Activated CD4-positive, alpha-beta memory T cell treated with anti-CD3 and anti-CD28 coated beads, Interleukin-2, amount 10 ng/mL, durations not matched to agents 7 days and 5 days (primary cell): ENCODE measurements at regions not wholly inside any gene's neighbourhood (a gene's known extent, or its start where the extent isn't known, plus 50 kb on each side); places are given as distances from the start of the nearest gene placed in this dataset.
"Not testable (repeated sequence)": the region's sequence is repeated elsewhere in the genome, so short reads cannot be mapped to it uniquely, and the experiment has no call there.

Source experiments
- CTCF ChIA-PET: fragments of 350-600 bp; sonication (Branson Sonifier 250); formaldehyde crosslinking; loops from one replicate; lab custom pipeline; 2021; ENCODE audit warnings: antibody characterized with exemption, inconsistent platforms; lab: Charles Lee
- POLR2A ChIA-PET: fragments of 350-600 bp; sonication (Branson Sonifier 250); formaldehyde crosslinking; loops from one replicate; lab custom pipeline; 2021; ENCODE audit warnings: antibody characterized with exemption; lab: Charles Lee
- DNase-seq: peaks from one replicate; pipeline ENCODE4 v3.0.0-alpha.2; 2020
- H3K27ac Mint-ChIP-seq: one replicate; pipeline ENCODE4 v1.8.0; 2021; ENCODE audit warnings: mild to moderate bottlenecking, mixed read lengths
- H3K27me3 Mint-ChIP-seq: one replicate; pipeline ENCODE4 v1.8.0; 2021; ENCODE audit warnings: mixed read lengths
- H3K36me3 Mint-ChIP-seq: one replicate; pipeline ENCODE4 v1.8.0; 2021; ENCODE audit warnings: low read depth, mixed read lengths
- H3K4me1 Mint-ChIP-seq: one replicate; pipeline ENCODE4 v1.8.0; 2021; ENCODE audit warnings: mixed read lengths
- H3K4me3 Mint-ChIP-seq: one replicate; pipeline ENCODE4 v1.8.0; 2021; ENCODE audit warnings: mild to moderate bottlenecking, mixed read lengths
- H3K9me3 Mint-ChIP-seq: one replicate; pipeline ENCODE4 v1.8.0; 2021; ENCODE audit warnings: mixed read lengths

GRCh38 chr7:118449030-118449429 lies 224.5 kb downstream of the ANKRD7 start:
- H3K4me1 Mint-ChIP-seq, H3K36me3 Mint-ChIP-seq, H3K27ac Mint-ChIP-seq, DNase-seq, H3K9me3 Mint-ChIP-seq, H3K4me3 Mint-ChIP-seq, CTCF ChIA-PET, POLR2A ChIA-PET, H3K27me3 Mint-ChIP-seq: not testable (repeated sequence)

- no peaks in the 10 kb centered on the region for H3K36me3 Mint-ChIP-seq
- ChIA-PET POLR2A (no interaction called here), CTCF (no interaction called here)
- no peak overlapping the region for H3K27ac Mint-ChIP-seq
- no peaks in the 10 kb centered on the region for H3K27me3 Mint-ChIP-seq
- DNase-seq, result no peak
- H3K4me1 Mint-ChIP-seq, result no peaks in the 10 kb centered on the region
- no peak overlapping the region for H3K4me3 Mint-ChIP-seq
- no peaks in the 10 kb centered on the region for H3K9me3 Mint-ChIP-seq
Observed at GRCh38 chr7:118449797-118450567, 225.5 kb downstream of the ANKRD7 start.

- H3K27ac Mint-ChIP-seq, result no peak overlapping the region
- no peak overlapping the region for H3K4me3 Mint-ChIP-seq
- H3K9me3 Mint-ChIP-seq, result no peaks in the 10 kb centered on the region
- no peaks in the 10 kb centered on the region for H3K4me1 Mint-ChIP-seq
- DNase-seq, result no peak
- no peaks in the 10 kb centered on the region for H3K27me3 Mint-ChIP-seq
- no peaks in the 10 kb centered on the region for H3K36me3 Mint-ChIP-seq
- CTCF ChIA-PET, result no interaction called here
- POLR2A ChIA-PET, result no interaction called here
Observed at GRCh38 chr7:118452128-118452527, 227.6 kb downstream of the ANKRD7 start.

- ChIA-PET CTCF (no interaction called here), POLR2A (no interaction called here)
- Mint-ChIP-seq H3K36me3 (no peaks in the 10 kb centered on the region), H3K4me3 (no peak overlapping the region), H3K9me3 (no peaks in the 10 kb centered on the region), H3K27ac (no peak overlapping the region), H3K27me3 (no peaks in the 10 kb centered on the region), H3K4me1 (no peaks in the 10 kb centered on the region)
- no peak for DNase-seq
Observed at GRCh38 chr7:118467381-118467780, 242.9 kb downstream of the ANKRD7 start.

- DNase-seq, result no peak
- Mint-ChIP-seq H3K4me1 (no peaks in the 10 kb centered on the region), H3K4me3 (no peak overlapping the region), H3K27ac (no peak overlapping the region), H3K36me3 (no peaks in the 10 kb centered on the region), H3K9me3 (no peaks in the 10 kb centered on the region), H3K27me3 (no peaks in the 10 kb centered on the region)
- ChIA-PET POLR2A (no interaction called here), CTCF (no interaction called here)
Observed at GRCh38 chr7:118472581-118472980, 248.1 kb downstream of the ANKRD7 start.

- no peaks in the 10 kb centered on the region for H3K36me3 Mint-ChIP-seq
- H3K27me3 Mint-ChIP-seq, result no peaks in the 10 kb centered on the region
- H3K27ac Mint-ChIP-seq, result no peak overlapping the region
- no peaks in the 10 kb centered on the region for H3K4me1 Mint-ChIP-seq
- no peak for DNase-seq
- no peaks in the 10 kb centered on the region for H3K9me3 Mint-ChIP-seq
- H3K4me3 Mint-ChIP-seq, result no peak overlapping the region
- ChIA-PET CTCF (no interaction called here), POLR2A (no interaction called here)
Observed at GRCh38 chr7:118473271-118473670, 248.8 kb downstream of the ANKRD7 start.

- H3K9me3 Mint-ChIP-seq, result no peaks in the 10 kb centered on the region
- POLR2A ChIA-PET, result no interaction called here
- no peak for DNase-seq
- H3K4me3 Mint-ChIP-seq, result no peak overlapping the region
- H3K4me1 Mint-ChIP-seq, result no peaks in the 10 kb centered on the region
- H3K36me3 Mint-ChIP-seq, result no peaks in the 10 kb centered on the region
- CTCF ChIA-PET, result no interaction called here
- H3K27me3 Mint-ChIP-seq, result no peaks in the 10 kb centered on the region
- no peak overlapping the region for H3K27ac Mint-ChIP-seq
Observed at GRCh38 chr7:118476036-118476435, 251.5 kb downstream of the ANKRD7 start.

GRCh38 chr7:118477036-118477435 lies 252.5 kb downstream of the ANKRD7 start:
- POLR2A ChIA-PET, result no interaction called here
- H3K9me3 Mint-ChIP-seq, result peaks cover 3% of the 10 kb centered on the region
- H3K36me3 Mint-ChIP-seq, result no peaks in the 10 kb centered on the region
- CTCF ChIA-PET, result no interaction called here
- DNase-seq, result no peak
- no peaks in the 10 kb centered on the region for H3K4me1 Mint-ChIP-seq
- no peaks in the 10 kb centered on the region for H3K27me3 Mint-ChIP-seq
- no peak overlapping the region for H3K4me3 Mint-ChIP-seq
- H3K27ac Mint-ChIP-seq, result no peak overlapping the region

GRCh38 chr7:118478236-118478635 lies 253.7 kb downstream of the ANKRD7 start:
- ChIA-PET POLR2A (no interaction called here), CTCF (no interaction called here)
- no peaks in the 10 kb centered on the region for H3K27me3 Mint-ChIP-seq
- no peak for DNase-seq
- no peaks in the 10 kb centered on the region for H3K36me3 Mint-ChIP-seq
- H3K4me1 Mint-ChIP-seq, result no peaks in the 10 kb centered on the region
- H3K4me3 Mint-ChIP-seq, result no peak overlapping the region
- peaks cover 9% of the 10 kb centered on the region for H3K9me3 Mint-ChIP-seq
- no peak overlapping the region for H3K27ac Mint-ChIP-seq

- Mint-ChIP-seq H3K9me3 (peaks cover 9% of the 10 kb centered on the region), H3K4me1 (no peaks in the 10 kb centered on the region), H3K27me3 (no peaks in the 10 kb centered on the region), H3K4me3 (no peak overlapping the region), H3K27ac (no peak overlapping the region), H3K36me3 (no peaks in the 10 kb centered on the region)
- no peak for DNase-seq
- ChIA-PET POLR2A (no interaction called here), CTCF (no interaction called here)
Observed at GRCh38 chr7:118478931-118479330, 254.4 kb downstream of the ANKRD7 start.

GRCh38 chr7:118492466-118492865 lies 268.0 kb downstream of the ANKRD7 start:
- CTCF ChIA-PET, result no interaction called here
- POLR2A ChIA-PET, result no interaction called here
- no peaks in the 10 kb centered on the region for H3K9me3 Mint-ChIP-seq
- DNase-seq, result no peak
- H3K27me3 Mint-ChIP-seq, result no peaks in the 10 kb centered on the region
- H3K36me3 Mint-ChIP-seq, result no peaks in the 10 kb centered on the region
- no peak overlapping the region for H3K4me3 Mint-ChIP-seq
- no peaks in the 10 kb centered on the region for H3K4me1 Mint-ChIP-seq
- H3K27ac Mint-ChIP-seq, result no peak overlapping the region

- H3K9me3 Mint-ChIP-seq, result peaks cover 3% of the 10 kb centered on the region
- no peak overlapping the region for H3K27ac Mint-ChIP-seq
- DNase-seq, result no peak
- no peak overlapping the region for H3K4me3 Mint-ChIP-seq
- ChIA-PET CTCF (no interaction called here), POLR2A (no interaction called here)
- H3K4me1 Mint-ChIP-seq, result no peaks in the 10 kb centered on the region
- no peaks in the 10 kb centered on the region for H3K36me3 Mint-ChIP-seq
- H3K27me3 Mint-ChIP-seq, result no peaks in the 10 kb centered on the region
Observed at GRCh38 chr7:118496138-118496644, 271.7 kb downstream of the ANKRD7 start.

GRCh38 chr7:118502235-118502634 lies 277.7 kb downstream of the ANKRD7 start:
- no peaks in the 10 kb centered on the region for H3K4me1 Mint-ChIP-seq
- H3K36me3 Mint-ChIP-seq, result no peaks in the 10 kb centered on the region
- H3K27me3 Mint-ChIP-seq, result no peaks in the 10 kb centered on the region
- no peak for DNase-seq
- ChIA-PET CTCF (no interaction called here), POLR2A (no interaction called here)
- H3K9me3 Mint-ChIP-seq, result peaks cover 3% of the 10 kb centered on the region
- no peak overlapping the region for H3K4me3 Mint-ChIP-seq
- no peak overlapping the region for H3K27ac Mint-ChIP-seq

GRCh38 chr7:118511146-118511545 lies 286.6 kb downstream of the ANKRD7 start:
- H3K9me3 Mint-ChIP-seq, result no peaks in the 10 kb centered on the region
- H3K4me3 Mint-ChIP-seq, result no peak overlapping the region
- no peak overlapping the region for H3K27ac Mint-ChIP-seq
- no peaks in the 10 kb centered on the region for H3K36me3 Mint-ChIP-seq
- H3K27me3 Mint-ChIP-seq, result no peaks in the 10 kb centered on the region
- POLR2A ChIA-PET, result no interaction called here
- CTCF ChIA-PET, result no interaction called here
- DNase-seq, result no peak
- no peaks in the 10 kb centered on the region for H3K4me1 Mint-ChIP-seq
